ENCODE measurements at regions not wholly inside any gene's neighbourhood (a gene's known extent, or its start where the extent isn't known, plus 50 kb on each side); places are given as distances from the start of the nearest gene placed in this dataset.

- DNase-seq: no peak
Observed at GRCh38 chr18:71707985-71708500, 836.1 kb downstream of the CBLN2 start.

- DNase-seq: no peak
Observed at GRCh38 chr18:71707400-71707799, 836.7 kb downstream of the CBLN2 start.

- no peak for DNase-seq
Observed at GRCh38 chr18:71689416-71690160, 854.6 kb downstream of the CBLN2 start.

GRCh38 chr18:71682591-71682990 is 861.6 kb downstream of the CBLN2 start:
- no peak for DNase-seq

GRCh38 chr18:71678144-71678543 is 866.0 kb downstream of the CBLN2 start:
- no peak for DNase-seq

- DNase-seq: no peak
Observed at GRCh38 chr18:71673954-71674353, 870.2 kb downstream of the CBLN2 start.

GRCh38 chr18:71673498-71673897 is 870.6 kb downstream of the CBLN2 start:
- DNase-seq: no peak

GRCh38 chr18:71666481-71666880 is 877.7 kb downstream of the CBLN2 start:
- DNase-seq: no peak

- DNase-seq: no peak
Observed at GRCh38 chr18:71665131-71665530, 879.0 kb downstream of the CBLN2 start.

- no peak for DNase-seq
Observed at GRCh38 chr18:71643822-71644221, 900.3 kb downstream of the CBLN2 start.

GRCh38 chr18:71630696-71631095 is 913.4 kb downstream of the CBLN2 start:
- DNase-seq: no peak

GRCh38 chr18:71625556-71626090 is 918.5 kb downstream of the CBLN2 start:
- DNase-seq: no peak

GRCh38 chr18:71598374-71598773 is 945.8 kb downstream of the CBLN2 start:
- DNase-seq: no peak

- DNase-seq: no peak
Observed at GRCh38 chr18:71597219-71597618, 946.9 kb downstream of the CBLN2 start.

GRCh38 chr18:71583252-71583651 is 960.9 kb downstream of the CBLN2 start:
- no peak for DNase-seq

GRCh38 chr18:71554686-71555085 is 989.5 kb downstream of the CBLN2 start:
- DNase-seq: no peak

GRCh38 chr18:71541643-71542042 is 1002.5 kb downstream of the CBLN2 start:
- no peak for DNase-seq

- DNase-seq: no peak
Observed at GRCh38 chr18:71529703-71530303, 1014.3 kb downstream of the CBLN2 start.

GRCh38 chr18:71523483-71524435 is 1020.4 kb downstream of the CBLN2 start:
- no peak for DNase-seq

- DNase-seq: no peak
Observed at GRCh38 chr18:71505526-71505925, 1038.6 kb downstream of the CBLN2 start.

GRCh38 chr18:71503222-71503621 is 1040.9 kb downstream of the CBLN2 start:
- DNase-seq: no peak

GRCh38 chr18:71485611-71486010 is 1058.5 kb downstream of the CBLN2 start:
- no peak for DNase-seq

Measured in activated CD4-positive, alpha-beta T cell treated with anti-CD3 and anti-CD28 coated beads for 4 hours (primary cell).